ENCODE measurements at regions not wholly inside any gene's neighbourhood (a gene's known extent, or its start where the extent isn't known, plus 50 kb on each side); places are given as distances from the start of the nearest gene placed in this dataset.
"Not testable (repeated sequence)": the region's sequence is repeated elsewhere in the genome, so short reads cannot be mapped to it uniquely, and the experiment has no call there.

DNA sequence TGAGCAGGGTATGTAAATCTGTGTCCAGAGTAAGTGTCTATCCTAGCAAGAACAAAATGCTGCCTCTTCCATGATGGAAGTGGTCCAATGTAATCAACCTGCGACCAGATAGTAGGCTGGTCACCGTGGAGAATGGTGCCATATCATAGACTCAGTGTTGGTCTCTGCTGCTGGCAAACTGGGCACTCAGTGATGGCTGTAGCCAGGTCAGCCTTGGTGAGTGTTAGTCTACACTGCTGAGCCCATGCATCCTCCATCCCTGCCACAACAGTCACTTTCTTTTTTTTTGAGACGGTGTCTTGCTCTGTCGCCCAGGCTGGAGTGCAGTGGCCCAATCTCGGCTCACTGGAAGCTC lies 69.3 kb downstream of the CHRD start:
- H3K4me3 ChIP-seq (ENCODE audit: low read depth, poor library complexity, severe bottlenecking), result no peak overlapping the region
- no peak for DNase-seq (ENCODE audit: low spot score in 2 of 2)
- intact Hi-C loops (cut with DNase I; ENCODE audit: low total_unique reads), result no loop called here
- WGBS, 2 donors, result 64 to 72% methylated on average over 5 of the region's 5 CpGs
- no peak for TF ChIP-seq POLR2A (IDR thresholded peaks at IDR 0.05)
- TF ChIP-seq, protein P1, sequence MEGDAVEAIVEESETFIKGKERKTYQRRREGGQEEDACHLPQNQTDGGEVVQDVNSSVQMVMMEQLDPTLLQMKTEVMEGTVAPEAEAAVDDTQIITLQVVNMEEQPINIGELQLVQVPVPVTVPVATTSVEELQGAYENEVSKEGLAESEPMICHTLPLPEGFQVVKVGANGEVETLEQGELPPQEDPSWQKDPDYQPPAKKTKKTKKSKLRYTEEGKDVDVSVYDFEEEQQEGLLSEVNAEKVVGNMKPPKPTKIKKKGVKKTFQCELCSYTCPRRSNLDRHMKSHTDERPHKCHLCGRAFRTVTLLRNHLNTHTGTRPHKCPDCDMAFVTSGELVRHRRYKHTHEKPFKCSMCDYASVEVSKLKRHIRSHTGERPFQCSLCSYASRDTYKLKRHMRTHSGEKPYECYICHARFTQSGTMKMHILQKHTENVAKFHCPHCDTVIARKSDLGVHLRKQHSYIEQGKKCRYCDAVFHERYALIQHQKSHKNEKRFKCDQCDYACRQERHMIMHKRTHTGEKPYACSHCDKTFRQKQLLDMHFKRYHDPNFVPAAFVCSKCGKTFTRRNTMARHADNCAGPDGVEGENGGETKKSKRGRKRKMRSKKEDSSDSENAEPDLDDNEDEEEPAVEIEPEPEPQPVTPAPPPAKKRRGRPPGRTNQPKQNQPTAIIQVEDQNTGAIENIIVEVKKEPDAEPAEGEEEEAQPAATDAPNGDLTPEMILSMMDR (IDR thresholded peaks at IDR 0.05), result no peak

DNA sequence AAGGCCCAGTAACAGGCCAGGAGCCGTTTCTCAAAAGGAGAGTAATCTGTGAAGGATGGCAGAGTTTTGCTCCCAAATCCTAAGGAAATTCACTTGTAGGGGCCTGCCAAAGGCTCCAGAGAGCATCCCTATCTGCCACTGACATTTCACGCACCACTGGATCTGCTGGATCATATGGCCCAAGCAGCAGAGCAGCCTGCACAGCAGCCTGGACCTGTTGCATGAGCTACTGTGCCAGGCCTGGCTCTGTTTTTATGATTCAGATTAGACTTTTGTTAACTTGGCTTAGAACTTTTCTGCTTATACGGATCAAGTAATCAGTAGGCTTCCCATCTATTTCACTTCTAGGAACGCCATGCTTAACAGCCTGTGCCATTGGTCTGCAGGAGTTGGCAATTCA lies 70.7 kb downstream of the CHRD start:
- no peak overlapping the region for H3K4me3 ChIP-seq (ENCODE audit: low read depth, poor library complexity, severe bottlenecking)
- peak in 1 of 2 donors; percentile 71 for DNase-seq (ENCODE audit: low spot score in 2 of 2)
- intact Hi-C loops (cut with DNase I; ENCODE audit: low total_unique reads), result no loop called here
- TF ChIP-seq, protein P1 (IDR thresholded peaks at IDR 0.05), result no peak
- TF ChIP-seq POLR2A (IDR thresholded peaks at IDR 0.05), result no peak
- 70% methylated on average over 4 of the region's 4 CpGs for WGBS, 2 donors

DNA sequence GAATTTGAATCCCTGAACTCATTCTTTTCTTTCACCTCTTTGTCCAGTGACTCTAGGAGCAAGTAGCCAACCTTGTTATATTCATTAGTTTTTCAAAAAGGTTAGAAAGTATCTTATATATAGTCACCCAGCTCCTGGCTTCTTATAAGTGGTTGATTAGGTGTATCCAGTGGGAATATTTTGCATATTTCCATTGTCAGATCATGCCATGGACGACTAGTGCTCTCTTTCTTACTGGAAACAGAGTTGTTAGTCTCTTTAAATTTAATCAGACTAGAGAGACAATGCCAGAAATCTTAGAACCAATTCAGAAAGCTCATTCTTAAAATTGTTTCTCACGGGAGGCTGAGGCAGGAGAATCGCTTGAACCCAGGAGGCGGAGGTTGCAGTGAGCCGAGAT lies 73.4 kb downstream of the CHRD start:
- intact Hi-C loops (cut with DNase I; ENCODE audit: low total_unique reads), result no loop called here
- TF ChIP-seq, protein P1 (IDR thresholded peaks at IDR 0.05), result no peak
- TF ChIP-seq POLR2A (IDR thresholded peaks at IDR 0.05), result no peak
- whole genome bisulfite sequencing, 2 donors, result 70 to 80% methylated on average over 5 of the region's 5 CpGs
- DNase-seq (ENCODE audit: low spot score in 2 of 2), result no peak
- no peak overlapping the region for H3K4me3 ChIP-seq (ENCODE audit: low read depth, poor library complexity, severe bottlenecking)

DNA sequence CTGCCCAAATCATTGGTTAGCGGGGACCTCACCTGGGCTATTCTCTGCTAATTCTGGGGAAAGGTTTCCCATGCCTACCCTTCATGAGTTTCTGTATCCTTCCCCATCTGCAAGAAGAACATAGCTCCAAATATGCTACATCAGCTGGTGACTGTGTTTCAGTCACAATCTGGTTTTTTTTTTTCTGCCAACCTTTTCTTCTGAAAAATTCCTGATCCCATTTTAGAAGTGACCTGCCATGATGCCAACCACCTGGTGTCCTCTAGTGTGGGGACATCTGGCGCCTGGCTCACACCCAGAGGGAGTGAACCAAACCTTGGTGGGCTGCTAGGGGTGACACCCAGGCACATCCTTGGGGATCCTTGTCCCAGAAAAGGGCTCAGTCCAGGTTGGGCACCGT lies 76.1 kb downstream of the CHRD start:
- intact Hi-C loops (cut with DNase I; ENCODE audit: low total_unique reads), result no loop called here
- WGBS, 2 donors, result 89 to 92% methylated on average over 3 of the region's 3 CpGs
- TF ChIP-seq POLR2A (IDR thresholded peaks at IDR 0.05), result no peak
- TF ChIP-seq, protein P1 (IDR thresholded peaks at IDR 0.05), result no peak
- peak in 1 of 2 donors; percentile 48 for DNase-seq (ENCODE audit: low spot score in 2 of 2)
- no peak overlapping the region for H3K4me3 ChIP-seq (ENCODE audit: low read depth, poor library complexity, severe bottlenecking)

DNA sequence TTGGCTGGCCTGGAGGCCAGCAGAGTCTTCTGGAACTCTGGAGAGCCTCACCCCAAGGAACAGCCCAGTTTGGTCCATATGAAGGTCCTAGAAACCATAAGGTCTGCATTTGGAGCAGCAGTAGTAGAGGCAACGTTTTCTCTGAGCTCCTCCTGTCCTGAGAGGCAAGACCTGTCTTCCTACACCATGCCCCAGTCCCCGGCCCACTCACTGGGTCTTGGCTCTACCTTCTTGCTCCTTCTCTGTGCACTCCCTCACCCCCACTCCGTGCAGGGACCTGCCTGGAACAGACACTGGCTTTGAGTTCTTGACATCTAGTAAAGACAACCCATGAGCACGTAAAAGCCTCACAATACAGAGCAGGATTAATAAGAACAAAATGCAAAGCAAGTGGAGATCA lies 76.6 kb downstream of the CHRD start:
- no peak for TF ChIP-seq POLR2A (IDR thresholded peaks at IDR 0.05)
- TF ChIP-seq, protein P1 (IDR thresholded peaks at IDR 0.05), result no peak
- peak in 1 of 2 donors; percentile 66 for DNase-seq (ENCODE audit: low spot score in 2 of 2)
- intact Hi-C loops (cut with DNase I; ENCODE audit: low total_unique reads), result no loop called here
- WGBS, 2 donors, result 63 to 65% methylated on average over 4 of the region's 4 CpGs
- H3K4me3 ChIP-seq (ENCODE audit: low read depth, poor library complexity, severe bottlenecking), result no peak overlapping the region

DNA sequence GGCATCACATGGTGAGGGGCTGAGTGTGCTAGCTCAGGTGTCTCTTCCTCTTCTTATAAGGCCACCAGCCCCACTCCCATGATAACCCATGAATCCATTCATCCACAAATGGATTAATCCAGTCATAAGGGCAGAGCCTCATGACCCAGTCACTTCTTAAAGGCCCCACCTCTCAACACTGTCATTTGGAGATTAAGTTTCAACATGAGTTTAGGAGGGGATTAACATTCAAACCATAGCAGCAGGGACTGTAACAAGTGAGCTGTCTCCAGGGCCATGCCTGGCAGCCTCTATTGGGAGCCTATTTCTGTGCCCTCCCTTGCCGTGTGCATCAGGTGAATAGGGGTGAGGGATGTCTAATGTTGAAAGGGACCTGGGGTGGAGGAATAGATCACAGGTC lies 77.5 kb downstream of the CHRD start:
- intact Hi-C loops (cut with DNase I; ENCODE audit: low total_unique reads), result no loop called here
- H3K4me3 ChIP-seq (ENCODE audit: low read depth, poor library complexity, severe bottlenecking), result no peak overlapping the region
- TF ChIP-seq, protein P1 (IDR thresholded peaks at IDR 0.05), result no peak
- no peak for TF ChIP-seq POLR2A (IDR thresholded peaks at IDR 0.05)
- DNase-seq (ENCODE audit: low spot score in 2 of 2), result peak in 1 of 2 donors; percentile 6
- whole genome bisulfite sequencing, 2 donors, result 90 to 93% methylated on average over 1 of the region's 1 CpG

DNA sequence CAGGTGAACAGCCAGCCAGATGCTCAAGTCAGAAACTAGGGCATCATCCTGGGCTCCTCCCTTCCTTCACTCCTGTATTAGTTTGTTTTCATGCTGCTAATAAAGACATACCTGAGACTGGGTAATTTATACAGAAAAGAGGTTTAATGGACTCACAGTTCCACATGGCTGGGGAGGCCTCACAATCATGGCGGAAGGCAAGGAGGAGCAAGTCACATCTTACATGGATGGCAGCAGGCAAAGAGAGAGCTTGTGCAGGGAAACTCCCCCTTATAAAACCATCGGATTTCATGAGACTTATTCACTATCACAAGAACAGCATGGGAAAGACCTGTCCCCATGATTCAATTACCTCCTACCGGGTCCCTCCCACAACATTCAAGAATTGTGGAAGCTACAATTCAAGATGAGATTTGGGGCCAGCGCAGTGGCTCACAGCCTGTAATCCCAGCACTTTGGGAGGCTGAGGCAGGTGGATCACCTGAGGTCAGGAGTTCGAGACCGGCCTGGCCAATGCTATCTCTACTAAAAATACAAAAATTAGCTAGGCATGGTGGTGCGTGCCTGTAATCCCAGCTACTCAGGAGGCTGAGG lies 78.0 kb downstream of the CHRD start:
- WGBS, 2 donors, result 97 to 99% methylated on average over 7 of the region's 7 CpGs
- intact Hi-C loops (cut with DNase I; ENCODE audit: low total_unique reads); H3K4me3 ChIP-seq (ENCODE audit: low read depth, poor library complexity, severe bottlenecking): not testable (repeated sequence)
- DNase-seq (ENCODE audit: low spot score in 2 of 2), result peak in 1 of 2 donors; percentile 52
